GM19025 (cell line): ENCODE measurements at regions not wholly inside any gene's neighbourhood (a gene's known extent, or its start where the extent isn't known, plus 50 kb on each side); places are given as distances from the start of the nearest gene placed in this dataset.

Experiments
- ATAC-seq: cut with Tn5 transposase; IDR thresholded peaks from one replicate; pipeline ENCODE4 v1.9.1; 2021; ENCODE audit warnings: mild to moderate bottlenecking, low read depth, moderate library complexity; ENCODE audit not compliant: unreplicated experiment

DNA sequence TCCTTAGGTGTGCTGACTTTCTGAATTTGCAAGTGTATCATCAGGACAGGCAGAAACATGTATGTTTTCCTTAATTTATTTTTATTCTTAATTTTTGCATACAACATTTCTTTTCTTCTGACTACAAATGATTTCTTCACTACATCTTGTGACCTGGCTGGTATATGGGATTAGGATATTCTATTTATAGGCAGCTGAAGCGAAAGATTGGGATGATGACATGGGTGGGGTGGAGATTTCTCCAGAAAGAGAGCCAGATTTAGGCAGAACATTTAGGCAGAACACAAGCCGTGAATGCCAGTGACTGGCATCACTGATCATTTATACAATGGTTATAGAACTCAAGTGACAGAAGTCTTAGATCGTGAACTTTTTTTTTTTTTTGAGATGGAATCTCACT, 256.7 kb downstream of the KLF6 start:
- no peak for ATAC-seq

DNA sequence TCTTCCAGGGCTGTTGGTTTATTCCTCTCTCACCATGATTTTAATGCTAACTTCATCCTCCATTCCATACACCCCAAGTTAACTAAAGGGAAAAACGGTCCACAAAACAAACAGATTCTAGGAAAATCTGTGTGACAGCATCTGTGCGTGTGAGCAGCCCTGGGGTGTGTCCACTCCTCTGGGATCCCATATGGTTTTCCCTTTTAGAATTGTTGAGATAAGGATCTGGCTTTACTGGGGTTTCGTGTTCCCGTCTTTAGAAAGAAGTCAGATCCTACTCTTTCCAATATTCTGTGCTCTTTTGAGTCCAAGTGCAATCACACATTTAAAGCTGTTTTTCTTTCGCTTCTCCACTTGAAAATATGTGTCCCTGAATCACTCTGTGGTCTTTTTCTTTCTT, 257.1 kb downstream of the KLF6 start:
- ATAC-seq: no peak

DNA sequence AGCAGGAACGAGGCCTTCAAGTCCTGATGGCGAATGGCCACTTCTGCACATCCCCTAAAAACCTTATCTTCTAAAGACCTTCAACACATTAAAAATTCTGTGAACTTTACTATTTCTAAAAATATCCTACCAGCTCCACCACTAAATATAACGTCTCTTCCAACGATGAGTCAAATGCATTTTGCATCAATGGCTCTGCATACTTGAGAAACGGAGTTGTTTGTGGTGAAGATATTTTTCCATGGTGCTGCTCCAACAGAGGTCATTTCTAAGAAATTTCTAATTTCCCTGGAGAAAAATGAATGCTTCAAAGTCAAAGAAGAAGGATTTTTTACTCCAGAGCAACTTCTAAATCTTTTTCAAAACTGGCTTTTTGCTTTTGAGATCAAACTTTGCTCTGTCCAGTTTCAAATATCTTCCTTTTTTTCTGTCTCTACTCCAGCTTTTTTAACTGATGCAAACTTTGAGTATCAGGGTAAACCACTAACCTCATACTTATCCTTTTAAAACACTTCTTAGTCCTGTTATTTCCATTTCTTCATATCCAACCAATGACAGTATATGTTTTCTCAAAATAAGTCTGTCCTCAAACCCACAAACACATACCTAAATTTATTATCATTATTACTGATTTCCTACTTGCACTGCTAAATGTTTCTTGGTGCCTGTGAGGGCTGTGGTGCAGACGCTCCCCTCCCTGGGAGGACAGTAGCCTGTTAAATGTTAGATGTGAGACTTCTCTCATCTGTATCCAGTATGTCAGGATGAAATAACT, 258.1 kb downstream of the KLF6 start:
- ATAC-seq: no peak

DNA sequence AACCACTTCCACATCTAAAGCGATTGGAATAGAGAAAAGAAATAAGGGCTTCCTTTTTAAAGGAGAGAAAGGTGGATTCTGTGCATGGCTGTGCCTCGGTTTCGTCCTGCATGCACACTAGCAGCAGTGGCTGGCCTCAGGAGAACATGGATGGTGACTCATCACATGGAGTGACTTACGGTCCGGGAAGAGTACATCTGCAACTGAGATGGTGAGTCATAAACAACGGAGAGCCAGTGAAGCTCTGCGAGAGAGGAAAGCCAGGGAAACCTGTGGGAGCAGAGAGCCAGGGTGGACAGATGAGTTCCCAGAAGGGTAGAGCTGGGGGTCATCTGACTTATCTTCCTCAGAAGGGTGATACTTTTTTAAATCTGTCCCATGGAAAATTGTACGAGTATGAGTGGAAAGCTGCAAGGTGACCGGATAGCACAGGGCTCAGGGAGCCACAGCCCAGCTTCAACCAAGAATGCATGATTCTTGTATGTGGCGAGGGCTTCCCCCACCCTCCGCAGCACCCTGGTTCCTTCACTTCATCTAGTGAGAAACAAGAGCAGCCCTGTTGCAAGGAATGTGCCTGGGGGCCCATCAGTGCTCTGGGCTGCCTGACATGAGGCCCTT, 259.1 kb downstream of the KLF6 start:
- ATAC-seq: no peak

DNA sequence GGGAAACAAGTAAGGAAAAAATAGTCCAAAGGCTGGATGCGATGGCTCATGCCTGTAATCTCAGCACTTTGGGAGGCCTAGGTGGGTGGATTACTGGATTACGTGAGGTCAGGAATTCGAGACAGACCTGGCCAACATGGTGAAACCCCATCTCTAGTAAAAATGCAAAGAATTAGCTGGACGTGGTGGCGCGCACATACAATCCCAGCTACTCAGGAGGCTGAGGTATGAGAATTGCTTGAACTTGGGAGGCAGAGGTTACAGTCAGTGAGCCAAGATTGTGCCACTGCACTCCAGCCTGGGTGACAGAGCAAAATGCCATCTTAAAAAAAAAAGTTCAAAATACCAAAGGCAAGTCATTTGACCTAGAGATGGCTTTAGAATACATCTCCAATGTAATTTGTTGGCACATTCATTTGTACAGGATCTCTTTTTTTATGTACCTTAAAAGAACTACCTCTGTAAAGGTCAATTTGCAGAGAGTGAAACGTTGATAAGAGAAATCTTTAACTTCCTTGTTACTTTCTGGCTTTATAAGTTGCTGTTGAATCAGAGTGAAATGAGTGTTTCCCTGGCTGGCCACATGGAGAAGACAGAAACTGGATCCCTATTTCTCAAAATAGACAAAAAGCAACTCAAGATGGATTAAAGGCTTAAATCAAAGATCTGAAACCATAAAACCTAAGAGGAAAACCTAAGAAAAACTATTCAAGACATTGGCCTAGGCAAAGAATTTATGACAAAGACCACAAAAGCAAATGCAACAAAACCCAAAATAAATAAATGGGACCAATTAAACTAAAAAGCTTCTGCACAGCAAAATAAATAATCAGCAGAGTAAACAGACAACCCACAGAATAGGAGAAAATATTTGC, 260.7 kb downstream of the KLF6 start:
- ATAC-seq: no peak

DNA sequence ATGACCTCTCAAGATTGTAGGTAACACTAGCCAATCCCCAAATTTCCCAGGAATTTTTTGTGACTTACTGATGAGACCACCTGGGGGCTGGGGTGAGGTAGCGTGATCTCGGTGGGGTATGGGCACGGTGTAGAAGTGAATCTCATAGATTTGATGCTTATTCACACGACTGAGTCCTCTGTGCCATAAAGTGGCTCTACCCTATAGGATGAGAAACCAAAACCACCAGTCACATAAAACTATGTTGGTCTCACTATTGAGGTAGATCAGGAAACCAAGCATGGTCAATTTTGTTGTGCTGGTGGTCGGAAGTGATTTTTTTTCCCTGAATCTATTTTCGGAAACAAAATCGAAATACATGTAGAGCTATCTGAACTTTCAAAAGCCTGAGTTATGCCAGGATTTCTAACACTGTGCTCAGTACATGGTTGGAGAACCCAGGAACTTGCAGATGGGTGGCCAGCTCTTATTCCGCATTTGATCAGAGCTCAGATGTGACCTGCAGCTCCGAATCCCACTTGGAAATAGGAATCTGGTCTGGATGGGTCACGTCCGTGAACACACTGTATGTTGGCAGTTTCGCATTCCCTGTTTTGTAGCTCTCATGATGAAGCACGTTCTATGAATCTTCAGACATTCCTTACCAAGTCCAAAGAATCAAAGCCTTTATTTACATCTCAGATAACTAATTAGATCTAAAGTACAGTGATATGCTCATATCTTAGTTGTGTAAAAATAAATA, 261.5 kb downstream of the KLF6 start:
- ATAC-seq: no peak

DNA sequence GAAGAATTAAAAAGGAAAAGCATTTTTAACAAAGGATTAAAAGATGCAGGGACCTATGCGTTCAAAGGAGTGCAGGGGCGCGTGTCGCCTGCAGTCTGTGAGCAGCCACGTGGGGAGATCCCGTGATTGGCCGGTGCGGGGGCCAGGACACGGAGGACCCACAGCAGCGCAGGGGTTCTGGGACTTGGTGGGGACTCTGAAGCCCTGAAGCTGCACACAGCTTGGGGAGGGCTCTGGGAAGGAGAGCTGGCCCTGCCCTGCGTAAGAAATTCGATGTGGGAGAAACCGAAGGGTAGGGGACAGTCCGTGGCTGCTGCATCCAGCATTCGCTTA, 268.1 kb downstream of the KLF6 start:
- no peak for ATAC-seq

DNA sequence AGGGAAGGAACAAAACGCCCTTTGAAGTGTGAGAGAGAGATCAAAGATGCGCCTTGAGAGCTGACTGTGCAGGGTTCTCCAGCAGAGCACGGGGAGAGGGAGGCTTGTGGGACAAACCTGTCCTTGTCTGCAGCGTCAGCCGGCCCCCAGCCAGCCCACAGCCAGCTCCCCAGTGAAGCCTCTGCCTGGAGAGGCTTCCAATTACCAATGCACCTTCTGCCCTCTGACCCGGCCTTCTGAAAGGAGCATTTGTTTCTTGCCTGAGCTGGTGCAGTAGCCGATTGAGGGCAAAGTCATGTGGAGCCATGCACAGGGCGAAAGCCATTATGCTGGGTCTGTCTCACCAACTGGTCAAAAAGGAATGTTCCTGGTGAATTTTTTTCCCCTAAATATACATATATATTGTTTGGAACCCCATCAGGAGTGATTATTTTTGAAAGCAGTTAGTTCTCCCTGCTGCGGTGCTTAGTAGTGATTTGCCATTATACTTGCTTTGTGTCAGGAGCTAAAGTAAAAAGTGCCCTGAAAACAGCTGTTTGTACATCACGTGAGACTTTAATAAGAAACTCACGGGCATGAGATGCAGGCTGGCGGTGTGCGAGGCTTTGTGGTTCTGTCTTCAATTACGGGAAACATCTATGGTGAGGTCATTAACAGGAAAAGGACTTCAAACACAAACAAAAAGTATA, 268.6 kb downstream of the KLF6 start:
- no peak for ATAC-seq

DNA sequence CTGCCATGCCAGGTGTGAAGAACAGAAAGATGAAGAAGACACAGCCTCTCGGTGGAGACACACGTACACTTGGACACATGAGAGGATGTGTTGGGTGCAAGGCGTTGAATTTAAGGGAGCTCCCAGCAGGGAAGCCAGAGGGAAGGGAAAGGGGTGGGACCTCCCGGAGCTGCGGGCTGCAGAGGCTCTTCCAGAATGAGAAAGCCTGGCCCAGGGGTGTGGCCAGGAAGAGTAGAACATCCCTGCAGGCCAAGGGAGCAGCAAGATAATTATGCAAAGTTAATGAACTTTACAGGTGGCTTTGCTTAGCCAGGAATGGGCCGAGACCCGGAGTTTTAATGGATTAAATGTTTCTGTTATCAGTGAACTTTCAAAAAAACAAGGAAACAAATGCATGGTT, 270.3 kb downstream of the KLF6 start:
- no peak for ATAC-seq

DNA sequence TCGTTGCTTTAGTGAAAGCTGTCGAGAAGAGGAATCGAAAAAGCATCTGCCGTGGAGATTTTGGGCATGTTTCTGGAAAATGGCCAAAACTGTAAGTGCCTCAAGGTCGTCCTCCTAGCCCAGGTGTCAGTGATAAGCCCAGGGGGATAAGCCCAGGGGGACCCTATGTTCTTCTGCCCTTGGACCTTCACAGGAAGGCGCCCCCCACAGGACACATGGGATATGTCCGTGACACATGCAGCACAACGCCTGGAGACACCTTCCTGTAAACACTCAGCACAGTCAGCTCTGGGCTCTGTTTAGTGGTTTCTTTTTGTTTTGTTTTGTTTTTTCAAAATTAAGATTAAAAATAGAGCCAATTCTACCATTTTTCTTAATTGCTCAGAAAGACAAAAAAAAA, 272.7 kb downstream of the KLF6 start:
- no peak for ATAC-seq

DNA sequence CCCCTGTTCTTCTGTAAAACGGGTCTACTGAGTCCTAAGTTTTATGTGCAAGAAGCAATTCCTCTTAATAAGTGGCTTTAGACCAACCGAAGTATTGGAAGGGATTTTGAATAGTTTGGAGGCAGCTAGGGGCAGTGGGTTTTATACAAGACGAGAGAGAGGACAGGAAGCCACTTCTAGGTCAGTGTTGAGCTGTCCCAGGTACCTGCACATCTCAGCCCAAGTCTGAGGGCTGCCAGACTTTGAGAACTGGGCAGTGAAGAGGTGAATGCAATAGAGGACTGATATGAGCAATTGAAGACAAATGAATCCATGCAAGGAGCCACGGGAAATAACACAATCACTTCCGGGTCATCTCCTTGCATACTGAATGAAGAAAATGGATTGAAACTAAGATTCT, 273.5 kb downstream of the KLF6 start:
- ATAC-seq: no peak

DNA sequence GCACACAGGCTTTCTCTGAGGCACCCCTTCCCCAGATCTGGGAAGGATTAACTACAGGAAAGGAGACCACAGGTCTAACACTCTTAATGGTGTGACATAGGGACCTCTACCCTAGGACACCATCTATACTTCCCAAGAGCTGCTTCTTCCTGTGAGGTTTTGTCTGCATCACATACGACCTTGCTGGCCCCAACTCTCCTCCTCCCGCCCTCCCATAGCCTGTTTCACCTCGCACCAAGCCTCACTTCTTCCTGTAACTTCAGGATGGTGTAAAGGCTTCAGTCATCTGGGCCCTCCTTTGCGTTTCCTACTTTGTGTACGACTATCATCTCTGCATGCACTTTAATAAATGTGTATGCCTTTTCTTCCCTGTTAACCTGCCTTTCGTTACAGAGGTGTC, 274.3 kb downstream of the KLF6 start:
- ATAC-seq: no peak

DNA sequence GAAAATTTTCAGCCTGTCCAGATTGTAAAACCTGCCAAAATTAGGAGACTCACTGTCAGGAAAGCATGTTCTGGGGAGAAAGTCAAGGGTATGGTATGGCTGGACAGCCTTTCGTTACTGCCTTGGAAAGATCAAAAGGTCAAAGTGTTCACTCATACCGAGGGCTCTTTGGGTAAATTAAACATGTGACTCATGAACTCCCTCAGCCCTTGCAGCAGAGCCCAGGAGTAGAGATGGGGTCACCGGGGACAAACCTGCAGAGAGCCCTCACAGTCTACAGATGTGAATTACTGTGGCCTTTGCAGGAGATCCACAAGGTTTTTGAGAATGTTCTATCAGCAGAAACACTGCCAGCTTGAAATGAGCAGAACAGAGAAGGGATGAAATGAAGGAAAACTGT, 275.7 kb downstream of the KLF6 start:
- no peak for ATAC-seq

DNA sequence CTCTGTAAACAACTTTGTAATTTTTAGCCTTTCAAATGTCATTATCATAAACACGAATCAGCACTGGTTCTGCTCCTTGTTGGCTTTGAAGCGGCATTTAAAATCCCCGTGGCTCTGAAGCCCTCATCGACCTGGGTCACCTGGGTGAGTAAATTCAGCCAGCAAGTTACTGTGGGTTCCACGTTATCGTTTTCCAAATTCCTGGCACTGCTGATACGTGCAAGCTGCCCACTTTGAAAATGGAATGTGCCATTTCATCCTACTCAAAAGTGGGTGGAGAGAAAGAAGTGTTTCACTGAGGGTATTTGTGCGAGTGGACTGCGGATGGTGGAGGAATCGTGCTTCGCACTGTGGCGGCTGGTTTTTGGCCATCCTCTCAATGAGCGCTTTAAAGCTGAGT, 281.7 kb downstream of the KLF6 start:
- ATAC-seq: no peak

DNA sequence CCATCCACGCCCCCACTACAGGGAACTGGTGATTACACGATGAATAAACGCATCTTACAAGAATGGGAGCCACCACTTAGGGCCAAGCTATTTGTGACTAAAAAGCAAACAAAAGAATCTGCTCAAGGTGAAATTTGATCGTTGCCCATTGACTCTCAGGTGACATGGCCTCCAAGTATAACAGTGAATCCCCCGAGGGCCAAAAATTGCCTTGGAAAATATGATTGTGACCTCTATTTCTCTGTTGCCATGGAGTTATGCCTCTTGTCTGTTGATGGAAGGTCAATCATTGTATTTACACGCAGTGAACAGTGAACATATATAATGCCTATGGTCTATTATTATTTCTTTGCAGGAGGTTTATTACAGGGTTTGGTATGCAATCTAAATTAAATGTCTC, 282.3 kb downstream of the KLF6 start:
- no peak for ATAC-seq

DNA sequence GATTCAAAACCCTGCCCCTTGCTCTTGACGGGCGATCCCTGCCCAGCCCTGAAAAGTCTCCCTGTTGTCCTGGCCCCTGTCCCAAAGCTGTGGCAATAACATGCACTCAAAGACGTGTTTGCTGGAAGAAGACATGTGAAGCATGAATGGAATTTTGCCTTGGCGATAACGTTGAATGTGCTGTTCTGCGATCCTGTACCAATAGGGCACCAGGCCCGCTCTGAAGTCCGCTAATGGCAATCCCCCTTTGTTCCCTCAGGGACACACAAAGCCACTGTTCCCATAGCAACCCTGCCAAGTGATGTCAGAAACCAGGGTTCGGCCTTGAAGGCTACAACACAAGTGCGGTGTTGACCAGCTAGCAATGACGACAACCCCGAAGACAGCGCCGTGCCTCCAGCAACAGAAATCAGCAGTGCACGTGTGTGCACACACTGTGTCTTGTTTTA, 284.6 kb downstream of the KLF6 start:
- ATAC-seq: no peak

DNA sequence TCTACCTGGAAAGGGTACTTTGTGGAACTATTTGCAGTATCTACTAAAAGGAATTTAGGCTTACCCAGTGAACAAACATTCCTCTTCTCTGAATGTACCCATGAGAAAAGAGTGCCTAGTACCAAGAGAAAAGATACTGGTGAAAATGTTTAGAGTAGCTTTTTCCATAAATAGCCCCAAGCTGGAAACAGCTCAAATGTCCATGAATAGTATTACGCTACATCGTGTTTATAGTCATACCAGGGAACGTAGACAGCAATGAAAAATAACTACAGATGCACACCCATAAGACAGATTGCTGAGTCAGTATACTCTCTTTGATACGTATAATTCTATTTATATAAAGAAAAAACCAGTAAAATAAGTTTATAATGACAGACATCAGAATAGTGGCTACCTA, 285.9 kb downstream of the KLF6 start:
- ATAC-seq: no peak

DNA sequence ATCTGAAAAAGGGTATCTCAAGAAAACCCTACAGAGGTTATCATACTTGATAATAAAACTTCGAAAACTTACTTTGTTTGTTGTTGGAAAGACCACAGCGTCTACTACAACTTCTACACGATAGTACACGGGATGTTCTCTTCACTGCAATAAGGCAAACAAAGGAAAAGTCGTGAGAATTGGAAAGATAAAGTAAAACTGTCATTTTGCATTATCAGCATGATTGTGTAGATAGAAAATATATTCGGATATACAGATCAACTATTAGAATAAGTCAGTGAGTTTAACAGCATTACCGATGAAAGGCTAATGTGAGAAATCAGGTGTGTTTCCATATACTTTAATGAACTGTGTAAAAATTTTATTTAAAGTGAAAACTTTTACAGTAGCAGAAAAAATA, 287.4 kb downstream of the KLF6 start:
- ATAC-seq: no peak

DNA sequence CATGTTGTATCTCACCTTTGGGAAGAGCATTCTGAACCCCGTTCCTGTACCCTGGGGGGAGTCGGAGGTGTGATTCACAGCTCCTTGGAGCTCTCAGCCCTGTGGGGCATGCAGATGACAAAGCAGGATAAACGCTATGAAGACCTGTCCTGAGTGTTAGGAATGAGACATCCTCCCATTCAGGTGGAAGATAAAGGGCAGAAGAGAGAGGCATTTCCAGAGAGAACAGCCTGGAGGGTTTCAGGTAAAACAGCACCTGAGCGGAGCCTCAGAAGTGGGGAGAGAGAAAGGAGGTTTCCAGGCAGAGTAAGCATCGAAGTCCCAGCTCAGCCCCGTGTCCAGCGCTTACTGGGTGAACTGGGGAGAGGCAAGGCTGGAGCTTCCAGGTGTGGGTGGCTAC, 288.9 kb downstream of the KLF6 start:
- no peak for ATAC-seq

DNA sequence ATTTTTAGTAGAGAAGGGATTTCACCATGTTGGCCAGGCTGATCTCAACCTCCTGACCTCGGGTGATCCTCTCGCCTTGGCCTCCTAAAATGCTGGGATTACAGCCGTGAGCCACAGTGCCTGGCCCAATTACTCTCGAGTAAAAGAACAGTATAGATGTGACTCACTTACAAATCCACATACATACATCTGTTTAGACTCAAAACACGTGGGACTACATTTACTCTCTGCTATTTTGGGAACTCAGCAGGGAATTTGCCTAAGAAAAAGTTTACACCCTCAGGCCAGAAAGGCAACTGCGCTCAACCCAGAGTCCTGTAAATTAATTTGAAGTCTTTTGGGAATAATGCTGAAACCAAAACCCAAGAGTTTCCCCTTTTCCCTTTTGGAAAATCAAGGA, 289.7 kb downstream of the KLF6 start:
- no peak for ATAC-seq
